PC-3 (cell line): ENCODE measurements at regions not wholly inside any gene's neighbourhood (a gene's known extent, or its start where the extent isn't known, plus 50 kb on each side); places are given as distances from the start of the nearest gene placed in this dataset.

Experiments
- EZH2 ChIP-seq: fragments of 300-600 bp; sonication (generic); IDR thresholded peaks from one replicate; pipeline ENCODE4 v1.6.1; 2017; ENCODE audit warnings: antibody characterized with exemption, mild to moderate bottlenecking, low read length; ENCODE audit not compliant: unreplicated experiment
- TF ChIP-seq, protein P1 (sequence below): fragments of 300-600 bp; sonication (generic); conservative IDR thresholded peaks from 2 replicates; pipeline ENCODE4 v1.5.1; 2017; ENCODE audit warnings: antibody characterized with exemption, low read depth, mild to moderate bottlenecking, low read length

DNA sequence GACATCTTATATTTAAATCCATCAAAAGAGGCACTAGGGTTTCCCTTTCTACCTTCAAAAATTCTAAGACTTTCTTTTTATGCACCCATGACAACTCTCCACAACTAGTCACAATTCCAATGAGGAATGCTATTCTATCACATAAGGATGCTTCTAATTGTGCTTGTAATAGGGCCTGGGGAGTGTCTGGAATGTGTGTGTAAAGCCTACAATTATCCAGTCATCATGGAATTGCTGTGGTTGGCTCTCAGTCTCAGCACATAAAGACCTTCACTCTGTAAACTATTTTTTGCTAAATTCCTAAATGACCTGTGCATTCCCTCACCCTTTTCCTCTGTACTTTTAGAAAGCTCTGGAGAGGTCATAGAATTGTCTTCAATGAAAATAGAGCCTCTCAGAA lies 86.7 kb downstream of the EPDR1 start:
- TF ChIP-seq, protein P1, sequence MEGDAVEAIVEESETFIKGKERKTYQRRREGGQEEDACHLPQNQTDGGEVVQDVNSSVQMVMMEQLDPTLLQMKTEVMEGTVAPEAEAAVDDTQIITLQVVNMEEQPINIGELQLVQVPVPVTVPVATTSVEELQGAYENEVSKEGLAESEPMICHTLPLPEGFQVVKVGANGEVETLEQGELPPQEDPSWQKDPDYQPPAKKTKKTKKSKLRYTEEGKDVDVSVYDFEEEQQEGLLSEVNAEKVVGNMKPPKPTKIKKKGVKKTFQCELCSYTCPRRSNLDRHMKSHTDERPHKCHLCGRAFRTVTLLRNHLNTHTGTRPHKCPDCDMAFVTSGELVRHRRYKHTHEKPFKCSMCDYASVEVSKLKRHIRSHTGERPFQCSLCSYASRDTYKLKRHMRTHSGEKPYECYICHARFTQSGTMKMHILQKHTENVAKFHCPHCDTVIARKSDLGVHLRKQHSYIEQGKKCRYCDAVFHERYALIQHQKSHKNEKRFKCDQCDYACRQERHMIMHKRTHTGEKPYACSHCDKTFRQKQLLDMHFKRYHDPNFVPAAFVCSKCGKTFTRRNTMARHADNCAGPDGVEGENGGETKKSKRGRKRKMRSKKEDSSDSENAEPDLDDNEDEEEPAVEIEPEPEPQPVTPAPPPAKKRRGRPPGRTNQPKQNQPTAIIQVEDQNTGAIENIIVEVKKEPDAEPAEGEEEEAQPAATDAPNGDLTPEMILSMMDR, result no peak
- TF ChIP-seq EZH2, result no peak
